OCI-LY3 (cell line): ENCODE measurements at regions not wholly inside any gene's neighbourhood (a gene's known extent, or its start where the extent isn't known, plus 50 kb on each side); places are given as distances from the start of the nearest gene placed in this dataset.

Experiments used
- H2AFZ ChIP-seq: fragments of 200-600, 300-600 bp; shearing (Covaris generic); 2 replicates; pipeline ENCODE4 v1.6.0; 2014; ENCODE audit warnings: antibody characterized with exemption, low read depth, low read length
- H3K27ac ChIP-seq: fragments of 200-600, 300-600 bp; sonication (generic); 2 replicates; pipeline ENCODE4 v1.5.1; 2014; ENCODE audit warnings: mild to moderate bottlenecking, low read length, moderate library complexity, mixed read lengths
- H3K27me3 ChIP-seq: fragments of 200-600, 300-600 bp; sonication (generic); 2 replicates; pipeline ENCODE4 v1.6.1; 2014; ENCODE audit warnings: low read depth, low read length, mixed read lengths
- H3K36me3 ChIP-seq: fragments of 200-600, 300-600 bp; sonication (generic); replicated peaks from 2 replicates; pipeline ENCODE3; 2014; ENCODE audit warnings: low read depth, low read length, mixed read lengths
- H3K4me1 ChIP-seq: fragments of 300-600, 200-600 bp; sonication (generic); 2 replicates; pipeline ENCODE4 v1.6.1; 2014; ENCODE audit warnings: low read length, mixed read lengths
- H3K4me2 ChIP-seq: fragments of 200-600, 300-600 bp; sonication (generic); 2 replicates; pipeline ENCODE4 v1.6.1; 2014; ENCODE audit warnings: low read length, mixed read lengths
- H3K4me3 ChIP-seq: fragments of 300-600, 200-600 bp; sonication (generic); 2 replicates; pipeline ENCODE4 v1.5.1; 2014; ENCODE audit warnings: antibody characterized with exemption, mild to moderate bottlenecking, low read length, moderate library complexity
- H3K79me2 ChIP-seq: fragments of 300-600, 200-600 bp; shearing (Covaris generic); 2 replicates; pipeline ENCODE4 v1.6.1; 2014; ENCODE audit warnings: mild to moderate bottlenecking, low read length, mixed read lengths
- H3K9ac ChIP-seq: fragments of 300-600, 200-600 bp; shearing (Covaris generic); 2 replicates; pipeline ENCODE4 v1.6.0; 2014; ENCODE audit warnings: mild to moderate bottlenecking, low read length, moderate library complexity
- H3K9me3 ChIP-seq: fragments of 200-600, 300-600 bp; shearing (Covaris generic); 2 replicates; pipeline ENCODE4 v1.6.1; 2014; ENCODE audit warnings: low read length, mixed read lengths; ENCODE audit not compliant: insufficient read depth
- H4K20me1 ChIP-seq: fragments of 200-600, 300-600 bp; sonication (generic); 2 replicates; pipeline ENCODE4 v1.6.1; 2016; ENCODE audit warnings: low read length, mixed read lengths; ENCODE audit not compliant: insufficient read depth
- CTCF ChIP-seq: fragments of 200-600, 300-600 bp; sonication (generic); IDR thresholded peaks from 2 replicates; pipeline ENCODE4 v1.5.1; 2014; ENCODE audit warnings: antibody characterized with exemption, low read length, low read depth
- EZH2phosphoT487 ChIP-seq: fragments of 200-600 bp; shearing (Covaris generic); IDR thresholded peaks from 2 replicates; pipeline ENCODE4 v1.6.1; 2018; ENCODE audit warnings: antibody characterized with exemption, mixed run types, low read depth

DNA sequence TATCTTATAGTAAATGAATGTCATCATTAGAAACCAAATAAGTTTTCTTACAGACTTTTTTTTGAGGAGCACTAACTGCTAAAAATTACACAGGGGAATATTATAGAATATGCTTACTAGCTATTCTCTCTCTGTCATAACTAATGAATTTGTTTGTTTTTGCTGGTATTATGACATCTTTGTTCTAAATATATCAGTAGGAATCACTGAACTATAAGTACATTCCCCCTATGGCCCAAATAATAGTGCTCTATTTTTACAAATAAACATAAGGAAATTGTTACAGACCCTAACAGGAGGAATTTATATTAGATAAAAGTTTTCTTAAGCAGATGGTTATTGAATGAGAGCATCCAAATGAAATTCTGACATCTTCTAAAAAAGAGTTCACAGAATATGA, 83.0 kb upstream of the RIOK2 start:
- Histone ChIP-seq H3K36me3 (no peaks in the 10 kb centered on the region), H3K9me3 (no peaks in the 10 kb centered on the region), H3K9ac (no peak overlapping the region), H3K4me2 (no peak overlapping the region), H3K27me3 (no peaks in the 10 kb centered on the region), H2AFZ (no peak overlapping the region), H3K4me1 (no peaks in the 10 kb centered on the region), H3K4me3 (no peak overlapping the region), H3K27ac (no peak overlapping the region), H3K79me2 (no peaks in the 10 kb centered on the region), H4K20me1 (no peaks in the 10 kb centered on the region)
- TF ChIP-seq CTCF, result no peak
- TF ChIP-seq EZH2phosphoT487, result no peak

- no peak overlapping the region for H2AFZ ChIP-seq
- no peak overlapping the region for H3K27ac ChIP-seq
- H3K27me3 ChIP-seq, result no peaks in the 10 kb centered on the region
- no peaks in the 10 kb centered on the region for H3K79me2 ChIP-seq
- H3K9ac ChIP-seq, result no peak overlapping the region
- no peak overlapping the region for H3K4me2 ChIP-seq
- no peaks in the 10 kb centered on the region for H3K36me3 ChIP-seq
- H3K4me1 ChIP-seq, result no peaks in the 10 kb centered on the region
- no peak overlapping the region for H3K4me3 ChIP-seq
- no peaks in the 10 kb centered on the region for H3K9me3 ChIP-seq
- no peak for TF ChIP-seq EZH2phosphoT487
- TF ChIP-seq CTCF, result no peak
- no peaks in the 10 kb centered on the region for H4K20me1 ChIP-seq
Measured at GRCh38 chr5:97266576-97266975, 83.5 kb upstream of the RIOK2 start.

DNA sequence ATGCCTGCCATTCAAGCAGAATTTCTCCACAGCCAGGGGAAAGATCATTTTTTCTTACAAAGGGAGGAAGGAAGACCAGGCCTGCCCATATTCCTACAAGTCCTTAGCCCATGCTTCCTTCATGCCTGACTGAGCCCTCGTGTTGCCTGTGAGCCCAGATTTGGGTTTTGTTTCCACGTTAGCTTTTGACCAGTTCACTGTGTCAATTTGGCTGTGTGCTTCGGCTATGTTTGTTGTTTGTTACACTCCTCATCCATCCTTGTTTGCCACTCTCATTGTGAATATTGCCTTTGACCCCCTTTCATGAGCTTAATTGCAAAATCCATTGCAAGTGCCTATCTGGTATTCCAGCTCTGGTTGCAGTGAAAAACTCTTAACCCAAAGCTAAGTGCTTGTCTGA, 84.7 kb upstream of the RIOK2 start:
- Histone ChIP-seq H3K9me3 (no peaks in the 10 kb centered on the region), H3K9ac (no peak overlapping the region), H3K4me1 (no peaks in the 10 kb centered on the region), H3K27me3 (no peaks in the 10 kb centered on the region), H3K79me2 (no peaks in the 10 kb centered on the region), H3K4me2 (no peak overlapping the region), H2AFZ (no peak overlapping the region), H3K4me3 (no peak overlapping the region), H3K36me3 (no peaks in the 10 kb centered on the region), H3K27ac (no peak overlapping the region), H4K20me1 (no peaks in the 10 kb centered on the region)
- TF ChIP-seq CTCF (no peak), EZH2phosphoT487 (no peak)

DNA sequence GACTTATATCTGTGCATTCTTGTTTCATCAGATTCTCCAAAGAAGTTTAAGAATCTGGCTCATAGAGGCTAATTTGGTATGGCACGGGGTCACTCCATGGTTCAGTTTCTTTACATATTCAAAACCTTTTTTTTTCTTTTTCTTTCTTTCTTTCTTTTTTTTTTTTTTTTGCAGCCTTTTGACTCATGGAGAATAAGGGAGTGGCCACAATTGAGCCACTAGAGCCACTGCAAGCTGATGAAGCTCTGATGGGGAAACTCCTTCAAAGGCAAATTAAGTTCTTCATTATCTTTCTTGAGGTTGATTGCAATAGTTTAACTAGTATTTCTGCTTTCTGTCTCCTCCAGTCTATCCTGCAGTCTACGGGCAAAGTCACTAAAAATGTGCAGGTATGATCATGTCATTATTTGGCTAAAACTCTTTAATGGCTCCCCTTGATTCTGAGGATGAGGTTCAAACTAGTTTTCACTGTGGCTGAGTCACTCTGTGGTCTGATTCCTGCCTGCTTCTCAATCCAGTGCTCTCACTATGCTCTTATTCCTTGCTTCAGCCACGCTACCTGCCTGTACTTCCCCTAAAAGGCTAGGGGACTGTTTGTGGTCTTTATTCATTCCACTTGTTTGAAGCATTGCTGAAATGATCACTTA, 93.5 kb upstream of the RIOK2 start:
- TF ChIP-seq EZH2phosphoT487 (no peak), CTCF (no peak)
- Histone ChIP-seq H4K20me1 (no peaks in the 10 kb centered on the region), H3K9ac (no peak overlapping the region), H3K9me3 (no peaks in the 10 kb centered on the region), H3K36me3 (no peaks in the 10 kb centered on the region), H3K27ac (no peak overlapping the region), H3K4me2 (no peak overlapping the region), H3K4me3 (no peak overlapping the region), H3K79me2 (no peaks in the 10 kb centered on the region), H2AFZ (no peak overlapping the region), H3K4me1 (no peaks in the 10 kb centered on the region), H3K27me3 (no peaks in the 10 kb centered on the region)
